DND-41 (cell line): ENCODE measurements at regions not wholly inside any gene's neighbourhood (a gene's known extent, or its start where the extent isn't known, plus 50 kb on each side); places are given as distances from the start of the nearest gene placed in this dataset.

Experiments
- ATAC-seq: fragments of 200-7000 bp; cut with Tn5 transposase; 3 replicates; pipeline ENCODE4 v1.9.1; 2021; ENCODE audit warnings: low read depth; ENCODE audit not compliant: insufficient read depth
- DNase-seq: peaks from one replicate; pipeline ENCODE4 v3.0.0-alpha.2; 2020
- H2AFZ ChIP-seq: 2 replicates; pipeline ENCODE4 v1.6.0; 2012; ENCODE audit warnings: low read depth, low read length
- H3K27ac ChIP-seq: 2 replicates; pipeline ENCODE4 v1.5.1; 2012; ENCODE audit warnings: low read length, inconsistent platforms
- H3K27me3 ChIP-seq: fragments of 200-600 bp; sonication (generic); 2 replicates; pipeline ENCODE4 v1.6.0; 2012; ENCODE audit warnings: low read length, mild to moderate bottlenecking, inconsistent platforms; ENCODE audit not compliant: insufficient read depth, poor library complexity
- H3K36me3 ChIP-seq: 2 replicates; pipeline ENCODE4 v1.5.1; 2012; ENCODE audit warnings: low read length, inconsistent platforms; ENCODE audit not compliant: insufficient read depth
- H3K4me1 ChIP-seq: 2 replicates; pipeline ENCODE4 v1.5.1; 2012; ENCODE audit warnings: mild to moderate bottlenecking, low read length; ENCODE audit not compliant: insufficient read depth
- H3K4me2 ChIP-seq: 2 replicates; pipeline ENCODE4 v1.6.0; 2012; ENCODE audit warnings: mild to moderate bottlenecking, moderate library complexity, low read length, inconsistent platforms; ENCODE audit not compliant: insufficient read depth
- H3K4me3 ChIP-seq, 2 experiments: fragments of 200-600 bp in 1 of 2; shearing (Covaris generic) in 1 of 2; 2 replicates each; pipeline ENCODE4 v1.5.1; 2012 to 2016; ENCODE audit warnings: inconsistent platforms in 2 of 2, low read length in 2 of 2, mild to moderate bottlenecking in 2 of 2, low read depth in 1 of 2, moderate library complexity in 1 of 2
- H3K79me2 ChIP-seq: 2 replicates; pipeline ENCODE4 v1.6.0; 2012; ENCODE audit warnings: low read length, inconsistent platforms; ENCODE audit not compliant: insufficient read depth
- H3K9ac ChIP-seq: 2 replicates; pipeline ENCODE4 v1.6.0; 2012; ENCODE audit warnings: low read depth, mild to moderate bottlenecking, inconsistent platforms, low read length, moderate library complexity
- H3K9me3 ChIP-seq: 2 replicates; pipeline ENCODE4 v1.5.1; 2012; ENCODE audit warnings: low read length, moderate library complexity, mild to moderate bottlenecking, inconsistent platforms; ENCODE audit not compliant: insufficient read depth, severe bottlenecking
- H4K20me1 ChIP-seq: 2 replicates; pipeline ENCODE4 v1.6.0; 2012; ENCODE audit warnings: low read length; ENCODE audit not compliant: insufficient read depth
- EZH2 ChIP-seq: IDR thresholded peaks from 3 replicates; pipeline ENCODE4 v1.6.1; 2012; ENCODE audit warnings: borderline replicate concordance, low read depth, mild to moderate bottlenecking, moderate library complexity, low read length, inconsistent platforms; ENCODE audit not compliant: severe bottlenecking
- TF ChIP-seq, protein P1 (sequence below): IDR thresholded peaks from 2 replicates; pipeline ENCODE4 v1.5.1; 2012; ENCODE audit warnings: borderline replicate concordance, low read length, moderate library complexity, mild to moderate bottlenecking; ENCODE audit not compliant: poor library complexity, severe bottlenecking; ENCODE audit errors: extremely low read depth

DNA sequence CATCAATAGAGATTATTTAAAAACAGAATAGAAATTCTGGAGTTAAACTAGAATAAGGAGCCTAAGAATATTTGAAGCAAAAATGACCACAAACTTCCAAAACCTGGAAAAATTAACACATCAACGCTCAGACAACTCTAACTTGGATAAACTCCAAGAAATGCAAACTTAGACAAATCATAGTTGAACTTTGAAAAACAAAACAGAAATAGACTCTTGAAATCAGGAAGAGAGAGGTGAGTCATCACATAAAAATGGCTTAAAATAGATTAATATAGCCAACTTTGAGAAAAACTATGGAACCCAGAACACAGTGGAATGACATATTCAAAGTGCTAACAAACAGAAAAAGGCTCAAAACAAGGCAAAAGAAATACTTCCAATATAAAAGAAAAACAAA lies 974.2 kb downstream of the JRKL start:
- Histone ChIP-seq H3K27me3 (no peaks in the 10 kb centered on the region), H3K4me3 (no peak overlapping the region), H3K79me2 (no peaks in the 10 kb centered on the region), H3K36me3 (no peaks in the 10 kb centered on the region), H3K27ac (no peak overlapping the region), H4K20me1 (no peaks in the 10 kb centered on the region), H3K4me1 (no peaks in the 10 kb centered on the region), H3K9me3 (no peaks in the 10 kb centered on the region), H2AFZ (no peak overlapping the region), H3K9ac (no peak overlapping the region), H3K4me2 (no peak overlapping the region)
- no peak for DNase-seq
- ATAC-seq = no peak
- TF ChIP-seq, protein P1, sequence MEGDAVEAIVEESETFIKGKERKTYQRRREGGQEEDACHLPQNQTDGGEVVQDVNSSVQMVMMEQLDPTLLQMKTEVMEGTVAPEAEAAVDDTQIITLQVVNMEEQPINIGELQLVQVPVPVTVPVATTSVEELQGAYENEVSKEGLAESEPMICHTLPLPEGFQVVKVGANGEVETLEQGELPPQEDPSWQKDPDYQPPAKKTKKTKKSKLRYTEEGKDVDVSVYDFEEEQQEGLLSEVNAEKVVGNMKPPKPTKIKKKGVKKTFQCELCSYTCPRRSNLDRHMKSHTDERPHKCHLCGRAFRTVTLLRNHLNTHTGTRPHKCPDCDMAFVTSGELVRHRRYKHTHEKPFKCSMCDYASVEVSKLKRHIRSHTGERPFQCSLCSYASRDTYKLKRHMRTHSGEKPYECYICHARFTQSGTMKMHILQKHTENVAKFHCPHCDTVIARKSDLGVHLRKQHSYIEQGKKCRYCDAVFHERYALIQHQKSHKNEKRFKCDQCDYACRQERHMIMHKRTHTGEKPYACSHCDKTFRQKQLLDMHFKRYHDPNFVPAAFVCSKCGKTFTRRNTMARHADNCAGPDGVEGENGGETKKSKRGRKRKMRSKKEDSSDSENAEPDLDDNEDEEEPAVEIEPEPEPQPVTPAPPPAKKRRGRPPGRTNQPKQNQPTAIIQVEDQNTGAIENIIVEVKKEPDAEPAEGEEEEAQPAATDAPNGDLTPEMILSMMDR = no peak
- TF ChIP-seq EZH2 = no peak

DNA sequence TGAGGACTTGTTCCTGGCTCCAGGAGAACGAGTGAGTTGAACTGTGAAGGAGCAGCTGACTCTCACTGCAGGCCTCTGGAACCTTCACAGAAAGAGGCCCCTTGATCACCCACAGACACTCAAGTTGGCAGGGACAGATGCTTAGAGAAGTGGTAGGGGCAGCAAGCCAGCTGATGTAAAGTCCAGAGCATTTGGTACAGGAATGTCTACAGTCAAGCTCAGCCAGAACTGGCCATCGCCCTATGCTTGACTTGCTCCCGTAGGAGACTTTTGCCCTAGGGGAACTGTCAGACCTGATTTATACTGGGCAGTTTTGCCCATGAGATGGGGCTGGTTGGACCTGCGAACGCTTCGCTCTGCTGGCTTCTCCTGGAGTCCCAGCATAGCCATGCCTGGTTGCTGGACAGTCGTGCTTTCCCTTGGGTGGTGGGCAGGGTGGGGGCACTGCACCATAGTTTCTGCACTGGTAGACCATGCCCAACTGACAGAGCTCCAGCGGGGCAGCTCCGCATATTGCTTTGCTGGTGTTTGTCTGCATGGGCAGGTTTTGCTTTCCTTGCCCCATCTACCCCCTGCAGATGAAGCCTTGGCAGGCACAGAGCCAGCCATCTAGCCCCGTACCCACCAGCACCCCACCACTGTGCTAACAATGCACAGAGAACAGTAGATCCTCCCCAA lies 977.7 kb downstream of the JRKL start:
- DNase-seq = no peak
- H3K27ac ChIP-seq = no peak overlapping the region
- no peak for ATAC-seq
- H4K20me1 ChIP-seq = no peaks in the 10 kb centered on the region
- H3K9ac ChIP-seq = no peak overlapping the region
- no peak overlapping the region for H2AFZ ChIP-seq
- H3K36me3 ChIP-seq = no peaks in the 10 kb centered on the region
- H3K27me3 ChIP-seq = no peaks in the 10 kb centered on the region
- no peaks in the 10 kb centered on the region for H3K4me1 ChIP-seq
- H3K9me3 ChIP-seq = no peaks in the 10 kb centered on the region
- no peak overlapping the region for H3K4me3 ChIP-seq
- TF ChIP-seq, protein P1 = no peak
- TF ChIP-seq EZH2 = no peak
- H3K4me2 ChIP-seq = no peak overlapping the region
- no peaks in the 10 kb centered on the region for H3K79me2 ChIP-seq

- H3K9ac ChIP-seq = no peak overlapping the region
- no peaks in the 10 kb centered on the region for H4K20me1 ChIP-seq
- no peaks in the 10 kb centered on the region for H3K36me3 ChIP-seq
- no peaks in the 10 kb centered on the region for H3K9me3 ChIP-seq
- no peak overlapping the region for H3K27ac ChIP-seq
- H2AFZ ChIP-seq = no peak overlapping the region
- TF ChIP-seq EZH2 = no peak
- TF ChIP-seq, protein P1 = no peak
- H3K4me3 ChIP-seq = no peak overlapping the region
- H3K27me3 ChIP-seq = no peaks in the 10 kb centered on the region
- no peaks in the 10 kb centered on the region for H3K4me1 ChIP-seq
- no peak for DNase-seq
- H3K4me2 ChIP-seq = no peak overlapping the region
- H3K79me2 ChIP-seq = no peaks in the 10 kb centered on the region
- ATAC-seq = no peak
Measured at GRCh38 chr11:97389270-97389669, 999.5 kb downstream of the JRKL start.

- no peak overlapping the region for H3K4me3 ChIP-seq
- no peaks in the 10 kb centered on the region for H3K9me3 ChIP-seq
- DNase-seq (no peak), ATAC-seq (no peak)
- TF ChIP-seq, protein P1 = no peak
- no peak for TF ChIP-seq EZH2
- H2AFZ ChIP-seq = no peak overlapping the region
- no peak overlapping the region for H3K4me2 ChIP-seq
- no peaks in the 10 kb centered on the region for H3K4me1 ChIP-seq
- no peaks in the 10 kb centered on the region for H4K20me1 ChIP-seq
- no peaks in the 10 kb centered on the region for H3K27me3 ChIP-seq
- no peak overlapping the region for H3K9ac ChIP-seq
- H3K27ac ChIP-seq = no peak overlapping the region
- H3K36me3 ChIP-seq = no peaks in the 10 kb centered on the region
- no peaks in the 10 kb centered on the region for H3K79me2 ChIP-seq
Measured at GRCh38 chr11:97398246-97398645, 1008.4 kb downstream of the JRKL start.
